ENCODE measurements at regions not wholly inside any gene's neighbourhood (a gene's known extent, or its start where the extent isn't known, plus 50 kb on each side); places are given as distances from the start of the nearest gene placed in this dataset.

DNA sequence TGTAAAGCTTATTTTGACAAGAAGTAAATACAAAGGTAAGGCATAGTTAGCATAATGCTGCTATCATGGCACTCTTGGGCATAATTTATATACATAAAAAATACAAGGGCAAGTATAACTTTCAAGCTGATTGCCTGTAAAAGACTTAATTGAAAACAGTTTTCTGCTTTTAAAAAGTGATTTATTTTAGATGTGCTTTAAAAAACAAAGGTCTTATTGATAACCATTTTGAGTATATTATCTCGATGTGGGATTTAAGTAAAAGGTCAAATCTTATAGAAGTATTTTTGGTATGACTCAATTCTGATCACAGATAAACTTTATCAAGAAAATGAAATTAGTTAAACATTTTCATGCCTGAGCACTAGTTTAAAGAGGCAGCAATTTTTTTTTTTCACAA is 175.8 kb downstream of the KCNRG start:
- ATAC-seq: no peak
- TF ChIP-seq, protein P1, sequence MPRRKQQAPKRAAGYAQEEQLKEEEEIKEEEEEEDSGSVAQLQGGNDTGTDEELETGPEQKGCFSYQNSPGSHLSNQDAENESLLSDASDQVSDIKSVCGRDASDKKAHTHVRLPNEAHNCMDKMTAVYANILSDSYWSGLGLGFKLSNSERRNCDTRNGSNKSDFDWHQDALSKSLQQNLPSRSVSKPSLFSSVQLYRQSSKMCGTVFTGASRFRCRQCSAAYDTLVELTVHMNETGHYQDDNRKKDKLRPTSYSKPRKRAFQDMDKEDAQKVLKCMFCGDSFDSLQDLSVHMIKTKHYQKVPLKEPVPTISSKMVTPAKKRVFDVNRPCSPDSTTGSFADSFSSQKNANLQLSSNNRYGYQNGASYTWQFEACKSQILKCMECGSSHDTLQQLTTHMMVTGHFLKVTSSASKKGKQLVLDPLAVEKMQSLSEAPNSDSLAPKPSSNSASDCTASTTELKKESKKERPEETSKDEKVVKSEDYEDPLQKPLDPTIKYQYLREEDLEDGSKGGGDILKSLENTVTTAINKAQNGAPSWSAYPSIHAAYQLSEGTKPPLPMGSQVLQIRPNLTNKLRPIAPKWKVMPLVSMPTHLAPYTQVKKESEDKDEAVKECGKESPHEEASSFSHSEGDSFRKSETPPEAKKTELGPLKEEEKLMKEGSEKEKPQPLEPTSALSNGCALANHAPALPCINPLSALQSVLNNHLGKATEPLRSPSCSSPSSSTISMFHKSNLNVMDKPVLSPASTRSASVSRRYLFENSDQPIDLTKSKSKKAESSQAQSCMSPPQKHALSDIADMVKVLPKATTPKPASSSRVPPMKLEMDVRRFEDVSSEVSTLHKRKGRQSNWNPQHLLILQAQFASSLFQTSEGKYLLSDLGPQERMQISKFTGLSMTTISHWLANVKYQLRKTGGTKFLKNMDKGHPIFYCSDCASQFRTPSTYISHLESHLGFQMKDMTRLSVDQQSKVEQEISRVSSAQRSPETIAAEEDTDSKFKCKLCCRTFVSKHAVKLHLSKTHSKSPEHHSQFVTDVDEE (CRISPR knock-in tag; IDR thresholded peaks at IDR 0.05): peak; percentile 19; the same call in 1 of the 2 replicates
- TF ChIP-seq TOX (CRISPR knock-in tag; IDR thresholded peaks at IDR 0.05; ENCODE audit: borderline replicate concordance): no peak
- no peak for TF ChIP-seq ZFP3 (CRISPR knock-in tag; IDR thresholded peaks at IDR 0.05)
- TF ChIP-seq ARNTL (CRISPR knock-in tag; IDR thresholded peaks at IDR 0.05; ENCODE audit: borderline replicate concordance, low read depth): no peak
- TF ChIP-seq ZNF565 (CRISPR knock-in tag; conservative IDR thresholded peaks at IDR 0.05; ENCODE audit: low read depth): no peak
- TF ChIP-seq, protein P2, sequence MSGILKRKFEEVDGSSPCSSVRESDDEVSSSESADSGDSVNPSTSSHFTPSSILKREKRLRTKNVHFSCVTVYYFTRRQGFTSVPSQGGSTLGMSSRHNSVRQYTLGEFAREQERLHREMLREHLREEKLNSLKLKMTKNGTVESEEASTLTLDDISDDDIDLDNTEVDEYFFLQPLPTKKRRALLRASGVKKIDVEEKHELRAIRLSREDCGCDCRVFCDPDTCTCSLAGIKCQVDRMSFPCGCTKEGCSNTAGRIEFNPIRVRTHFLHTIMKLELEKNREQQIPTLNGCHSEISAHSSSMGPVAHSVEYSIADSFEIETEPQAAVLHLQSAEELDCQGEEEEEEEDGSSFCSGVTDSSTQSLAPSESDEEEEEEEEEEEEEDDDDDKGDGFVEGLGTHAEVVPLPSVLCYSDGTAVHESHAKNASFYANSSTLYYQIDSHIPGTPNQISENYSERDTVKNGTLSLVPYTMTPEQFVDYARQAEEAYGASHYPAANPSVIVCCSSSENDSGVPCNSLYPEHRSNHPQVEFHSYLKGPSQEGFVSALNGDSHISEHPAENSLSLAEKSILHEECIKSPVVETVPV (CRISPR knock-in tag; IDR thresholded peaks at IDR 0.05): no peak
- no peak for TF ChIP-seq BACH2 (CRISPR knock-in tag; IDR thresholded peaks at IDR 0.05; ENCODE audit: borderline replicate concordance)
- no peak for TF ChIP-seq PPARA (CRISPR knock-in tag; IDR thresholded peaks at IDR 0.05; ENCODE audit: borderline replicate concordance)
- TF ChIP-seq ISL1 (CRISPR knock-in tag; IDR thresholded peaks at IDR 0.05): peak; percentile 88
- no peak for TF ChIP-seq SNAI2 (CRISPR knock-in tag; IDR thresholded peaks at IDR 0.05)
- no peak for TF ChIP-seq TCF4 (CRISPR knock-in tag; IDR thresholded peaks at IDR 0.05; ENCODE audit: borderline replicate concordance)
- no peak for TF ChIP-seq GLIS3 (CRISPR knock-in tag; IDR thresholded peaks at IDR 0.05)
- TF ChIP-seq POU6F1 (CRISPR knock-in tag; IDR thresholded peaks at IDR 0.05; ENCODE audit: borderline replicate concordance, low read depth): no peak
- no peak for TF ChIP-seq ZFP30 (CRISPR knock-in tag; IDR thresholded peaks at IDR 0.05)
- no peak for TF ChIP-seq ESRRG (CRISPR knock-in tag; IDR thresholded peaks at IDR 0.05)
- TF ChIP-seq, protein P3, sequence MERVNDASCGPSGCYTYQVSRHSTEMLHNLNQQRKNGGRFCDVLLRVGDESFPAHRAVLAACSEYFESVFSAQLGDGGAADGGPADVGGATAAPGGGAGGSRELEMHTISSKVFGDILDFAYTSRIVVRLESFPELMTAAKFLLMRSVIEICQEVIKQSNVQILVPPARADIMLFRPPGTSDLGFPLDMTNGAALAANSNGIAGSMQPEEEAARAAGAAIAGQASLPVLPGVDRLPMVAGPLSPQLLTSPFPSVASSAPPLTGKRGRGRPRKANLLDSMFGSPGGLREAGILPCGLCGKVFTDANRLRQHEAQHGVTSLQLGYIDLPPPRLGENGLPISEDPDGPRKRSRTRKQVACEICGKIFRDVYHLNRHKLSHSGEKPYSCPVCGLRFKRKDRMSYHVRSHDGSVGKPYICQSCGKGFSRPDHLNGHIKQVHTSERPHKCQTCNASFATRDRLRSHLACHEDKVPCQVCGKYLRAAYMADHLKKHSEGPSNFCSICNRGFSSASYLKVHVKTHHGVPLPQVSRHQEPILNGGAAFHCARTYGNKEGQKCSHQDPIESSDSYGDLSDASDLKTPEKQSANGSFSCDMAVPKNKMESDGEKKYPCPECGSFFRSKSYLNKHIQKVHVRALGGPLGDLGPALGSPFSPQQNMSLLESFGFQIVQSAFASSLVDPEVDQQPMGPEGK (CRISPR knock-in tag; IDR thresholded peaks at IDR 0.05; ENCODE audit: borderline replicate concordance): no peak

- TF ChIP-seq CSDC2 (CRISPR knock-in tag; IDR thresholded peaks at IDR 0.05) (no peak), OSR1 (CRISPR knock-in tag; IDR thresholded peaks at IDR 0.05) (no peak), ZFP3 (CRISPR knock-in tag; IDR thresholded peaks at IDR 0.05) (no peak), TCF4 (CRISPR knock-in tag; IDR thresholded peaks at IDR 0.05; ENCODE audit: borderline replicate concordance) (no peak), GLIS3 (CRISPR knock-in tag; IDR thresholded peaks at IDR 0.05) (no peak), RARB (CRISPR knock-in tag; IDR thresholded peaks at IDR 0.05) (no peak), SNAI2 (CRISPR knock-in tag; IDR thresholded peaks at IDR 0.05) (no peak)
- TF ChIP-seq, protein P3 (CRISPR knock-in tag; IDR thresholded peaks at IDR 0.05; ENCODE audit: borderline replicate concordance): no peak
- TF ChIP-seq, protein P2 (CRISPR knock-in tag; IDR thresholded peaks at IDR 0.05): no peak
- ATAC-seq: no peak
Observed at GRCh38 chr13:50192272-50192813, 177.1 kb downstream of the KCNRG start.

Data from SK-N-SH treated with all-trans-retinoic acid at 6 μM for 48 hours (cell line).